ENCODE measurements at regions not wholly inside any gene's neighbourhood (a gene's known extent, or its start where the extent isn't known, plus 50 kb on each side); places are given as distances from the start of the nearest gene placed in this dataset.

GRCh38 chr6:90795078-90795477 is 208.2 kb upstream of the MAP3K7 start:
- no peak for TF ChIP-seq CTCF (IDR thresholded peaks at IDR 0.05; ENCODE audit: low read depth, low read length)
- no peak overlapping the region for H3K4me3 ChIP-seq (ENCODE audit: low read depth, low read length)
- in situ Hi-C loops (cut with HindIII; ENCODE audit: low sequenced_read_pairs): no loop called here
- DNase-seq (ENCODE audit: low read depth, low spot score): no peak

- in situ Hi-C loops (cut with HindIII; ENCODE audit: low sequenced_read_pairs): no loop called here
- no peak for DNase-seq (ENCODE audit: low read depth, low spot score)
- no peak for TF ChIP-seq CTCF (IDR thresholded peaks at IDR 0.05; ENCODE audit: low read depth, low read length)
- H3K4me3 ChIP-seq (ENCODE audit: low read depth, low read length): no peak overlapping the region
Measured at GRCh38 chr6:90793771-90794170, 206.9 kb upstream of the MAP3K7 start.

GRCh38 chr6:90790696-90791095 is 203.8 kb upstream of the MAP3K7 start:
- no peak for TF ChIP-seq CTCF (IDR thresholded peaks at IDR 0.05; ENCODE audit: low read depth, low read length)
- DNase-seq (ENCODE audit: low read depth, low spot score): peak; percentile 54
- H3K4me3 ChIP-seq (ENCODE audit: low read depth, low read length): no peak overlapping the region
- in situ Hi-C loops (cut with HindIII; ENCODE audit: low sequenced_read_pairs): no loop called here

- TF ChIP-seq CTCF (IDR thresholded peaks at IDR 0.05; ENCODE audit: low read depth, low read length): no peak
- DNase-seq (ENCODE audit: low read depth, low spot score): peak; percentile 3
- no peak overlapping the region for H3K4me3 ChIP-seq (ENCODE audit: low read depth, low read length)
- in situ Hi-C loops (cut with HindIII; ENCODE audit: low sequenced_read_pairs): no loop called here
Measured at GRCh38 chr6:90790058-90790457, 203.2 kb upstream of the MAP3K7 start.

GRCh38 chr6:90788781-90789180 is 201.9 kb upstream of the MAP3K7 start:
- no peak for TF ChIP-seq CTCF (IDR thresholded peaks at IDR 0.05; ENCODE audit: low read depth, low read length)
- no peak overlapping the region for H3K4me3 ChIP-seq (ENCODE audit: low read depth, low read length)
- DNase-seq (ENCODE audit: low read depth, low spot score): no peak
- in situ Hi-C loops (cut with HindIII; ENCODE audit: low sequenced_read_pairs): no loop called here

- no peak overlapping the region for H3K4me3 ChIP-seq (ENCODE audit: low read depth, low read length)
- no peak for DNase-seq (ENCODE audit: low read depth, low spot score)
- no peak for TF ChIP-seq CTCF (IDR thresholded peaks at IDR 0.05; ENCODE audit: low read depth, low read length)
- in situ Hi-C loops (cut with HindIII; ENCODE audit: low sequenced_read_pairs): no loop called here
Measured at GRCh38 chr6:90787446-90787845, 200.6 kb upstream of the MAP3K7 start.

GRCh38 chr6:90780778-90781177 is 193.9 kb upstream of the MAP3K7 start:
- H3K4me3 ChIP-seq (ENCODE audit: low read depth, low read length): no peak overlapping the region
- DNase-seq (ENCODE audit: low read depth, low spot score): no peak
- in situ Hi-C loops (cut with HindIII; ENCODE audit: low sequenced_read_pairs): no loop called here
- no peak for TF ChIP-seq CTCF (IDR thresholded peaks at IDR 0.05; ENCODE audit: low read depth, low read length)

Data from astrocyte of the spinal cord (primary cell).